Stimulated activated CD4-positive, alpha-beta T cell treated with anti-CD3 and anti-CD28 coated beads, Interleukin-4, amount 100 ng/mL, for 1 hour (primary cell): ENCODE measurements at regions not wholly inside any gene's neighbourhood (a gene's known extent, or its start where the extent isn't known, plus 50 kb on each side); places are given as distances from the start of the nearest gene placed in this dataset.
"Not testable (repeated sequence)": the region's sequence is repeated elsewhere in the genome, so short reads cannot be mapped to it uniquely, and the experiment has no call there.

ENCODE experiments used
- DNase-seq: peaks from one replicate; pipeline ENCODE4 v3.0.0-alpha.2; 2020

- DNase-seq = no peak
These were observed 95.5 kb upstream of the ZNF184 start for GRCh38 chr6:27568226-27568897.

DNA sequence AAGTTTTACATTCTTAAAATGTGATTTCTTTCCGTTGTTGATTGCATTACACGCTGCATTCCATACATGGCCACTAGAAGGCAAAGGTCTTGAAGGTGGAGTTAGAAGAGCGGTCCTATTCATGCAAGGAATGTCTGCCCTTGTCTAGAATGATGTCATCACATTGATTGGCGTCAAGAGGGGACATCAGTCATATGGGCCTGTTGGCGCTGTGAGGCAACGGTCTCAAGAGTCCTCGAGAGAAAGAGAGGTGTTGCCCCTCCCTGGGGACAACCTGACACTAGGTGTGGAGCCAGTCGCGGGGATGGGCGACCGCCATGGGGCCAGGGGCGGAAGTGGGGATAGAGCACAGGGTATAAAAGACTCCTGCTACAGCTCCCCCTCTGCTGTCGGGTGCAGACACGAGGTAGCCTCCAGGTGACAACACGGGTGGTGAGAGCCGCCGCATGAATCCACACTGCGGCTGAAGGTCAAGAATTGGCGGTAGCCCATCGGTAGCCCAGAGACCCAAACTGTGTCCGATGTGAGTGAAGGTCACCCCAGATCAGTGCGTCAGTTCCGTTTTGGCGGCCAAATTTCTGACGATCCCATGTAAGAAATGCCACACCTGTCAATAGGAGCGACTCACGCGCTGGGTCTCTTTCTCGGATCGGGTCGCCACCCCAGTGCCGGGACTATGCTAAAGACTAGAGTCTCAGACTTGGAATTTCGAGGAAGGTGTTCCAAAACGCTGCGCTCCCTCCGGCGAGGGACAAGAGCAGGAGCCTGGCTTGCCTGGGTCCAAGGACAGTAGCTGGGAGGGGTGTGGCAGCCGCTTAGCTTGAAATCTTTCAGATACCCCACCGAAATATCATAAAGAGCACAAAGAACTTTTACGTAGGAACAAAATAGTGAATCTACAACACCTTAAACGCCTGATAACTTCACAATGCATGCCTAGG is 93.2 kb upstream of the ZNF184 start:
- DNase-seq = no peak

DNA sequence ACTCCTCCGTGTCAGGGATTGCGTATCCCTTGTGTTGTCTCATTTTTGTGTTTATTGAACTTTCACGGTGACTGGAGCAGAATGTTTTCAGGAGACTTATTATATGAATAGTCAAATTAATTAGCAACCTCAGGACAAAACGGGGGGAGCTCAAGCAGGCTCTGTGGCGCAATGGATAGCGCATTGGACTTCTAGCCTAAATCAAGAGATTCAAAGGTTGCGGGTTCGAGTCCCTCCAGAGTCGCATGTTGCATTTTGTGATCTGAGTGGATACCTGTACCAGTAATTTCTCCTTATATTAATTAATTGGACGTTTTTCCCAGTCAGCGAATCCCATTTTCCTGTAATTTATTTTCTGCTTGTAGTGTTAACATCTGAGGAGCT is 89.1 kb upstream of the ZNF184 start:
- no peak for DNase-seq

DNA sequence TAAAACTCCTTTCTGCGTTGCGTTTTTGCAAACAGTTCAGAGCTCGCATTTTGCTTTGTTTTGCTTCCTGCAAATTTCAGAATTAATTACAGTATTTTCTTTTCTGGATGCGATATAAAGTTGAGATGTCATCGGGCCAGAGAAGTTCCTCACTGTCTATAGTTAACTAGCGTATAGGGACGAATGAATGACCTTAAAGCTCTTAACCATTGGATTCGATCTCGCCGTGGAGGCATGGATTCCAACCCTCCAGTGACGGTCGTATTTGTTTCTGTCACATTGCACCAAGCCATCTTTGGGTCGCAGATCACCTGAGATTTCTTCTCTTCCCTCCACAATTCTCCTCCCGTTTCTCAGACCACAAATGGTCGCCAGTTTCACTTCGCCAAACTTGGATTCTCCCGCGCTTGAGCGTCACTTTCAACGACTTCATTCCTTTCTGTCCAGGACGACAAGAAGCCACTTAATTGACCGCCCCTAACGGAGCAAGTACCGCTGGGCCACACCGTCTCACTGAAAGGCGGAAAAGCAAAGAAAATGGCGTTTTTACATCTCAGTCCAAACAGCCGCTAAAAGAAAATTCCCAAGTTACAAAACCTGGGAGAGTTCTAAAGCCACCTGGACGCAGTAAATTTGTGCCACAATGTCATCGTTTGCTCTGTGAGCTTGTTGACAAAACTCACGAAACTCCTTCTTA is 85.3 kb upstream of the ZNF184 start:
- DNase-seq = no peak

DNA sequence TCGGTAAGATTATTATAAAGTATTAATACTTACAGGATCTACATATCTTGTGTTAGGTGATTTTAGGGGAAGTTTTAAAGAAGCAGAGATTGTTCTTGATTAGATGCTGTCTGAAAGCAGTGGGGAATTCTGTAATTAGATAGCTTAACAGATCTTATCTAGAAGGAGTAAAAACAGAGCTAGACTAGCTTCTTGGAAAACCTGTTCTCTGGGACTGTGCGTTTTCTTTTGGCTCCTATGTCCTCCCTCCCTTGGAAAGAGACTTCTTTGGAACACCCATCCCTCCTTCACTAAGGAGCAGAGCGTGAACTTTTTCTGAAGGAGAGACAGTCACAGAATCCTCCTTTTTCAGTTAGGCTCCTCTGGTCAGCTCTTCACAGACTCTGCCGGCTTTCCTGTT is 83.5 kb upstream of the ZNF184 start:
- DNase-seq = no peak

DNA sequence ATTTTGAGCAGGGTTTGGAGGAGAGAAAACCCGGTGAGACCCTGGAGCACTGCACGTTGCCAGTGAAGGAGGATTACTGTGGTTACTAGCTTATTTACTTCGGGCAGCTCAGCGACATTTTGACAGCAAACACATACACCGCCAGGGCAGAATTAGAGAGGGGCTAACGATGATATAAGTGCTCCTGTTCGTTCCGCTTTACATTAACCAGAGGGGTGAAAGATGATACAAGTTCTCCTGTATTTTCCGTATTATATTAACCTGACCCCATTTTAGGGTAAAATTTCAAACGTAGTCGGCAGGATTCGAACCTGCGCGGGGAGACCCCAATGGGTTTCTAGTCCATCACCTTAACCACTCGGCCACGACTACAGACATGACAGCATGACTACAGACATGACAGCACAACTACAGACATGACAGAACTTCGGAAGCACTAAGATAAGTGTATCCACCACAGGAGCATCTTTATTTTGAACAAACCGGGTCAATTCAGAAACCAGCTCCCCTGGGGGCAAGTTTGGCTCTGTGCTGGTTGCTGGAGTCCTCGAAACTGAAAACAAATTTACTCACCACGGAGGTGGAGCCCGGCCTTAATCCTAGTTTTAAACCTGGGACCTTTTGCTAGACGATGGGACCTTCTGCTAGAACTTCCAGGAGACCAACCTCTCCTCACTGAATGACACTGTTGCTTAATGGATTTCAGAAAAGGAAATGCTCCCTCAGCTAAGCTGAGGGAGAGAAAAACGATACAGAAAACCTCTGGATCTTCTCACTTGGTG is 80.4 kb upstream of the ZNF184 start:
- DNase-seq = no peak

GRCh38 chr6:27551607-27552006 is 78.7 kb upstream of the ZNF184 start:
- no peak for DNase-seq

GRCh38 chr6:27550692-27551091 is 77.8 kb upstream of the ZNF184 start:
- DNase-seq = no peak

DNA sequence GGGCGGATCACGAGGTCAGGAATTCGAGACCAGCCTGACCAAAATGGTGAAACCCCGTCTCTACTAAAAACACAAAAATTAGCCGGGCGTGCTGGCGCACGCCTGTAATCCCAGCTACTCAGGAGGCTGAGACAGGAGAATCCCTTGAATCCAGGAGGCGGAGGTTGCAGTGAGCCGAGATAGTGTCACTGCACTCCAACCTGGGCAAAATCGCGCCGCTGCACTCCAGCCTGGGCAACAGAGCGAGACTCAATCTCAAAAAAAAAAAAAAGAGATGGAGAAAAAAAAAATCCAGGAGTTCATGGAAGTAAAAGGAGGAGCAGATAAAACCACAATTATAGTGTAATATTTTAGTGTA is 76.3 kb upstream of the ZNF184 start:
- not testable (repeated sequence) for DNase-seq

GRCh38 chr6:27547157-27548075 is 74.5 kb upstream of the ZNF184 start:
- no peak for DNase-seq

GRCh38 chr6:27546522-27546921 is 73.6 kb upstream of the ZNF184 start:
- DNase-seq = no peak

DNA sequence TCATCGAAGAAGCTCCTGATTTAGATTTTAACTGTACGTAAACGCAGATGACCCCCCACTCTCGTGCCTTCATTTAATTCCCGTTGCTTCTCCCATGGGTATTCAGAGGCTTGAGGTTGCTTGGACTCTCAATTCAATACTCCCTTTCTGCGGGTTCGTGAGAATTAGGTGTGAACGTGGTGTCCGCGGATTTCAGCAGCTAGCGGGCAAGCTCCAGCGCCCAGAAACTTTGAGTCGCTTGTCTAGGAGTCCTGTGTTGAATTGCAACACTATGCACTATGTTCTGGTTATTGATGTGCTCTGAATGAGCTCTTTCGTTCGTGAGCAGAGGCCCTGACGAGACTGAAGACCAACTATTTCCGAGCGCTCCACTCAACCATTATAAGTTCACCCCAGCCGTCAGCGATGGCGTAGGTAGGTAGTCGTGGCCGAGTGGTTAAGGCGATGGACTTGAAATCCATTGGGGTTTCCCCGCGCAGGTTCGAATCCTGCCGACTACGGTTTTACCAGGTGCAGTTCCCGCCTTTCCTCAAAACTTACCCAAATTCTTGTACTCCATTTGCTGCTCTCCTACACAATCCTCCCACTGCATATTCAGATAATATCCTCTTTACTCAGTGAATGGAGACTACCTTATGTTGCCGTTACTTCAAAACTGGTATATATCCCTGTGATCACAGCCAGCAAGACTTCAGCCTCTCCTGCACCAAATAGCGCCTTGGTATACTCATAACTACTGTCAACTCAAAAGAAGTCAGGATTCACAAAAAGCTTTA is 72.6 kb upstream of the ZNF184 start:
- peak; percentile 12 for DNase-seq

GRCh38 chr6:27544612-27545260 is 71.8 kb upstream of the ZNF184 start:
- no peak for DNase-seq

GRCh38 chr6:27544135-27544534 is 71.2 kb upstream of the ZNF184 start:
- DNase-seq = not testable (repeated sequence)

DNA sequence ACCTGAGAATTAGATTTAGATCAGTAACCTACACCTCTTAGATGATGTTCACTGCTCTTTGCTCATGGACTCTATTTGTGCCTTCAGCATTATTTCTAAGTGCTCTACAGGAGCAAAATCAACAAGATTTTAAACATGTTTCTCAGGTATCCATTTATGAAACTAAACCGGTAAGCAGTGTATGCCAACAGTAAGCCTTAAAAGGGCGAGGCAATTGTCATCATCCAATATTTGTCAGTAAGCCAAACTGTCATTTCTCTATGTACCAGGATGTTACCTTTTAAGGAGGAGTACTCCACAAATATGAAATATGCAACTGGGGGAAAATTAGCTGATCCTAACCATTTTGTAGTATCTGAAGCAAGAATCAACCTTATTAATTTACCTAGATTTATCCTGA is 69.6 kb upstream of the ZNF184 start:
- DNase-seq = no peak

GRCh38 chr6:27541933-27542297 is 69.0 kb upstream of the ZNF184 start:
- DNase-seq = no peak

- no peak for DNase-seq
These were observed 68.5 kb upstream of the ZNF184 start for GRCh38 chr6:27541212-27541932.

DNA sequence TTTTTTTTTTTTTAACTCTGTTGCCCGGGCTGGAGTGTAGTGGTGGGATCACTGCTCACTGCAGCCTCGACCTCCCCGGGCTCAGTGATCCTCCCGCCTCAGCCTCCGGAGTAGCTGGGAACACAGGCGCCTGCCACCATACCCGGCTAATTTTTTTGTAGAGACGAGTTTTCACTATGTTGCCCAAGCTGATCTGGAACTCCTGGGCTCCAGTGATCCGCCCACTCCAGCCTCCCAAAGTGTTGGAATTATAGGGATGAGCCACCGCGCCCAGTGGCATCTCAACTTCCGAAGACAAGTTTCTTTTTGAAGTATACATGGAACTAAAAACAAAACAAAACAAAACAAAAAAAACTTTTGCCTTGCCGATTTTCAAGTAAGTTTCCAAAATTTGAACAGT is 66.6 kb upstream of the ZNF184 start:
- DNase-seq = no peak

DNA sequence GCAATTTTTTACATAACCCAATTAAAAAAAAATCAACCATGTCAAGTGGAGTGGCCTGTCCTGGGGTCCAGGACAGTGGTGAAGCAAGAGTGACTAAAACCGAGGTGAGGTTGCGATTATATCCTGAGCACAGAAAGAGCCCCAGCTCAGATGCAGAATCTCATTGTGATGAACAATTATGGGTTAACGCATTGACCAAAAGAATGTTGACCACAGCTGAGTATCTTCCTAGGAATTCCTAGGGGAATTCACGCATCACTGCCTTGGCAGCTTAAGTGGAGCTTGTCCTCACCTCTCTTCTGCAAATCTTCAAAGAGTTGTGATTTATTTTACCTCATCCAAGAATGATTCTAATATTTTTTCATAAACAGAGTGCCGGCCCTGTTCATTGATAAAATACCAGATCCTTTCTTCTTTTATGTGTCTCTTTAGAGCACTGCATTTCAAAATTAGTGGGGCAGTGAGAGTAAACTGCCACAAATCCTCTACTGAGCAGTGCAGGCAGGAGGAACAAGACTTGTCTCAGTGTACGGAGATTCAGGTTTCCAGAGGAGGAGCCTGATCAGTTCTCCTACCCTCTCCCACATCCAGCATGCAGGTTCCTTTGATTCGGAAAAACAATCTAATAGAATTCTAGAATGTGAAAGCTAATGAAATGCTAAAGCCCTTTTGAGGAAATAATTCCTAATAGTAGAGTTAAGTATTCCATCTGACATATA is 60.1 kb upstream of the ZNF184 start:
- no peak for DNase-seq
